HG02642 (cell line): ENCODE measurements at regions not wholly inside any gene's neighbourhood (a gene's known extent, or its start where the extent isn't known, plus 50 kb on each side); places are given as distances from the start of the nearest gene placed in this dataset.

Experiments
- ATAC-seq: cut with Tn5 transposase; IDR thresholded peaks from one replicate; pipeline ENCODE4 v1.9.1; 2021; ENCODE audit warnings: mild to moderate bottlenecking; ENCODE audit not compliant: unreplicated experiment, poor library complexity

- ATAC-seq = no peak
These were observed 344.0 kb upstream of the USP24 start for GRCh38 chr1:55559161-55559611.

GRCh38 chr1:55558515-55558914 is 343.4 kb upstream of the USP24 start:
- ATAC-seq = no peak

- no peak for ATAC-seq
These were observed 341.0 kb upstream of the USP24 start for GRCh38 chr1:55555956-55556725.

GRCh38 chr1:55554611-55555010 is 339.4 kb upstream of the USP24 start:
- ATAC-seq = no peak

- ATAC-seq = no peak
These were observed 337.5 kb upstream of the USP24 start for GRCh38 chr1:55552636-55553035.

GRCh38 chr1:55547405-55547804 is 332.2 kb upstream of the USP24 start:
- no peak for ATAC-seq

GRCh38 chr1:55546553-55546952 is 331.4 kb upstream of the USP24 start:
- ATAC-seq = no peak

GRCh38 chr1:55544826-55545225 is 329.7 kb upstream of the USP24 start:
- ATAC-seq = no peak

- ATAC-seq = no peak
These were observed 327.8 kb upstream of the USP24 start for GRCh38 chr1:55542901-55543504.

- no peak for ATAC-seq
These were observed 326.1 kb upstream of the USP24 start for GRCh38 chr1:55541296-55541695.

- no peak for ATAC-seq
These were observed 324.7 kb upstream of the USP24 start for GRCh38 chr1:55539652-55540512.

- ATAC-seq = no peak
These were observed 323.3 kb upstream of the USP24 start for GRCh38 chr1:55538428-55538827.

GRCh38 chr1:55536545-55536865 is 321.3 kb upstream of the USP24 start:
- no peak for ATAC-seq

GRCh38 chr1:55535724-55536544 is 320.8 kb upstream of the USP24 start:
- ATAC-seq = no peak

- no peak for ATAC-seq
These were observed 319.5 kb upstream of the USP24 start for GRCh38 chr1:55534565-55535121.

GRCh38 chr1:55531644-55532043 is 316.5 kb upstream of the USP24 start:
- no peak for ATAC-seq

- ATAC-seq = no peak
These were observed 315.8 kb upstream of the USP24 start for GRCh38 chr1:55530749-55531478.

GRCh38 chr1:55529017-55529416 is 313.9 kb upstream of the USP24 start:
- ATAC-seq = no peak

GRCh38 chr1:55527831-55528230 is 312.7 kb upstream of the USP24 start:
- ATAC-seq = no peak
